Hepatocyte (in vitro differentiated cells): ENCODE measurements at regions not wholly inside any gene's neighbourhood (a gene's known extent, or its start where the extent isn't known, plus 50 kb on each side); places are given as distances from the start of the nearest gene placed in this dataset.

ENCODE experiments used
- CTCF ChIP-seq: fragments of 200-600 bp; sonication (generic); IDR thresholded peaks from 2 replicates; pipeline ENCODE4 v1.5.1; 2016; ENCODE audit warnings: antibody characterized with exemption, mild to moderate bottlenecking; ENCODE audit not compliant: poor library complexity
- EZH2 ChIP-seq: fragments of 200-600 bp; sonication (generic); IDR thresholded peaks from 2 replicates; pipeline ENCODE4 v1.6.1; 2016; ENCODE audit warnings: antibody characterized with exemption, mild to moderate bottlenecking, borderline replicate concordance

GRCh38 chr6:154921482-154921881 lies 73.6 kb upstream of the TIAM2 start:
- TF ChIP-seq CTCF: no peak
- TF ChIP-seq EZH2: no peak
